Naive thymus-derived CD8-positive, alpha-beta T cell (primary cell): ENCODE measurements at regions not wholly inside any gene's neighbourhood (a gene's known extent, or its start where the extent isn't known, plus 50 kb on each side); places are given as distances from the start of the nearest gene placed in this dataset.

ENCODE experiments used
- ATAC-seq, 2 donors: fragments of 150-1000 bp; cut with Tn5 transposase in 1 of 2; sonication (Bioruptor Pico), chemical (Tn5 transposase) in 1 of 2; 1 replicate in 1 of 2; 2 replicates in 1 of 2; pipeline ENCODE4 v1.10.0; 2021; ENCODE audit warnings: mild to moderate bottlenecking in 2 of 2, moderate library complexity in 2 of 2
- POLR2A ChIA-PET: fragments of 350-600 bp; sonication (Branson Sonifier 250); formaldehyde crosslinking; loops from one replicate; lab custom pipeline; 2021; ENCODE audit warnings: antibody characterized with exemption; lab: Charles Lee
- DNase-seq, 10 donors: peaks; one replicate each; pipeline versions ENCODE4 v3.0.0 to v3.0.0-alpha.2; 2020 to 2022
- H3K27ac Mint-ChIP-seq, 10 donors: one replicate each; pipeline ENCODE4 v1.8.0; 2020 to 2022; ENCODE audit warnings: mild to moderate bottlenecking in 10 of 10, mixed read lengths in 10 of 10, moderate library complexity in 4 of 10, inconsistent platforms in 1 of 10
- H3K27me3 Mint-ChIP-seq, 5 donors: one replicate each; pipeline ENCODE4 v1.8.0; 2021 to 2022; ENCODE audit warnings: mixed read lengths in 5 of 5
- H3K36me3 Mint-ChIP-seq, 3 donors: one replicate each; pipeline ENCODE4 v1.8.0; 2020 to 2022; ENCODE audit warnings: mixed read lengths in 3 of 3, mild to moderate bottlenecking in 2 of 3, inconsistent platforms in 1 of 3
- H3K4me1 Mint-ChIP-seq, 4 donors: one replicate each; pipeline ENCODE4 v1.8.0; 2021 to 2022; ENCODE audit warnings: mixed read lengths in 4 of 4
- H3K4me3 Mint-ChIP-seq, 10 donors: one replicate each; pipeline ENCODE4 v1.8.0; 2020 to 2022; ENCODE audit warnings: mild to moderate bottlenecking in 10 of 10, mixed read lengths in 10 of 10, moderate library complexity in 6 of 10, inconsistent platforms in 1 of 10
- H3K9me3 Mint-ChIP-seq, 9 donors: one replicate each; pipeline ENCODE4 v1.8.0; 2020 to 2022; ENCODE audit warnings: mixed read lengths in 9 of 9, mild to moderate bottlenecking in 3 of 9, inconsistent platforms in 1 of 9, moderate library complexity in 1 of 9

- POLR2A ChIA-PET, result no interaction called here
- Mint-ChIP-seq H3K27ac (no peak overlapping the region), H3K27me3 (peaks cover 0 to 5% (median 2%) of the 10 kb centered on the region in 5 donors), H3K36me3 (no peaks in the 10 kb centered on the region), H3K4me3 (no peak overlapping the region), H3K9me3 (no peaks in the 10 kb centered on the region), H3K4me1 (no peaks in the 10 kb centered on the region)
- ATAC-seq, result no peak
- no peak for DNase-seq
These were observed 207.6 kb upstream of the MDFIC2 start for GRCh38 chr3:70519913-70520659.

- DNase-seq (no peak), ATAC-seq (no peak)
- H3K9me3 Mint-ChIP-seq, result no peaks in the 10 kb centered on the region
- no peak overlapping the region for H3K4me3 Mint-ChIP-seq
- peaks cover 3 to 8% (median 4%) of the 10 kb centered on the region in 5 donors for H3K27me3 Mint-ChIP-seq
- H3K36me3 Mint-ChIP-seq, result no peaks in the 10 kb centered on the region
- POLR2A ChIA-PET, result no interaction called here
- no peak overlapping the region for H3K27ac Mint-ChIP-seq
- H3K4me1 Mint-ChIP-seq, result no peaks in the 10 kb centered on the region
These were observed 206.6 kb upstream of the MDFIC2 start for GRCh38 chr3:70519026-70519425.

- no peaks in the 10 kb centered on the region for H3K9me3 Mint-ChIP-seq
- no peak overlapping the region for H3K4me3 Mint-ChIP-seq
- POLR2A ChIA-PET, result no interaction called here
- ATAC-seq, result no peak
- no peaks in the 10 kb centered on the region for H3K36me3 Mint-ChIP-seq
- H3K4me1 Mint-ChIP-seq, result no peaks in the 10 kb centered on the region
- H3K27me3 Mint-ChIP-seq, result peaks cover 3 to 12% (median 7%) of the 10 kb centered on the region in 5 donors
- DNase-seq, result no peak
- H3K27ac Mint-ChIP-seq, result no peak overlapping the region
These were observed 205.9 kb upstream of the MDFIC2 start for GRCh38 chr3:70518356-70518755.

DNA sequence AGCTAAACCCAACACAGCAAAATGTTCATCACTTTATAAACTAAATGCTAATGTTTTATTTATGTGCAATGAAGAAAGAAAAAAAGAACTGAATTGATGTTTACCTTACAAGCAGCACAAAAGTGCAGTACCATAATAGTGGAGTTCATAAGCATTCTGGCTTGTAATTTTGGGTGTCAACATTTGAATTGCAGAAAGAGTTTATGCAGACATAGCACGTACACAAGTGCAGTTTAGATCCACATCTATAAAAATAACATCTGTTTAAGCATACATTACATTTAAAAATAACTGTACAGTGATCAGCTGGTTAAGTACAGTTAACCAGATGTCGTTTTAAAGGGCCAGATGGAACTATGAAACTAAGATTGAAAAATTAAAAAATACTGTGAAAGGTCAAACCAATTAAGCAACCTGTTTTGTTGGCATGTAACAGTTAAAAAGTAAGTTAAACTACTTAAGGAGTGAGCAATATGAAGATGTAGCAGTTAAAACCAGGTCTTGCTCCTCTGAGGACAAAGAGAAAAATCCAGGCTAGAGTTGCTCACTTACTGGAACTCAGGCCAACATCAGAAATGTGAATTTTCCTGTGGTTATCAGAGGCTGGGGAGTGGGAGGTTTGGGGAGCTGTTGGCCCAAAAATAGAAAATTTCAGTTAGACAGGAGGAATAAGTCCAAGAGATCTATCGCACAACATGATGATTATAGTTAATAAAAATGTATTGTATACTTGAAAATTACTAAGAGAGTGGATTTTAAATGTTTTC lies 204.9 kb upstream of the MDFIC2 start:
- DNase-seq (no peak), ATAC-seq (no peak)
- Mint-ChIP-seq H3K9me3 (no peaks in the 10 kb centered on the region), H3K36me3 (no peaks in the 10 kb centered on the region), H3K4me3 (no peak overlapping the region), H3K27me3 (peaks cover 3 to 14% (median 8%) of the 10 kb centered on the region in 5 donors), H3K27ac (no peak overlapping the region), H3K4me1 (no peaks in the 10 kb centered on the region)
- POLR2A ChIA-PET, result no interaction called here

- DNase-seq (no peak), ATAC-seq (no peak)
- no peaks in the 10 kb centered on the region for H3K4me1 Mint-ChIP-seq
- peaks cover 3 to 14% (median 8%) of the 10 kb centered on the region in 5 donors for H3K27me3 Mint-ChIP-seq
- H3K9me3 Mint-ChIP-seq, result no peaks in the 10 kb centered on the region
- no peaks in the 10 kb centered on the region for H3K36me3 Mint-ChIP-seq
- H3K4me3 Mint-ChIP-seq, result no peak overlapping the region
- no peak overlapping the region for H3K27ac Mint-ChIP-seq
- POLR2A ChIA-PET, result interaction anchor here (0.6 kb wide), 1 partner anchor 9 kb away, joined by 3 read pairs; no protein-coding TSS in a partner anchor
These were observed 203.6 kb upstream of the MDFIC2 start for GRCh38 chr3:70516076-70516475.

- Mint-ChIP-seq H3K4me3 (no peak overlapping the region), H3K36me3 (no peaks in the 10 kb centered on the region), H3K9me3 (no peaks in the 10 kb centered on the region), H3K4me1 (no peaks in the 10 kb centered on the region), H3K27me3 (peaks cover 0 to 2% (median 0%) of the 10 kb centered on the region in 5 donors), H3K27ac (no peak overlapping the region)
- POLR2A ChIA-PET, result no interaction called here
- DNase-seq, result no peak
- ATAC-seq, result no peak
These were observed 195.0 kb upstream of the MDFIC2 start for GRCh38 chr3:70507486-70507885.

GRCh38 chr3:70506775-70507174 lies 194.3 kb upstream of the MDFIC2 start:
- no peaks in the 10 kb centered on the region for H3K9me3 Mint-ChIP-seq
- POLR2A ChIA-PET, result no interaction called here
- no peak overlapping the region for H3K27ac Mint-ChIP-seq
- DNase-seq (no peak), ATAC-seq (no peak)
- no peak overlapping the region for H3K4me3 Mint-ChIP-seq
- peaks cover 0 to 2% (median 0%) of the 10 kb centered on the region in 5 donors for H3K27me3 Mint-ChIP-seq
- no peaks in the 10 kb centered on the region for H3K36me3 Mint-ChIP-seq
- peaks cover 0 to 3% (median 0%) of the 10 kb centered on the region in 4 donors for H3K4me1 Mint-ChIP-seq

DNA sequence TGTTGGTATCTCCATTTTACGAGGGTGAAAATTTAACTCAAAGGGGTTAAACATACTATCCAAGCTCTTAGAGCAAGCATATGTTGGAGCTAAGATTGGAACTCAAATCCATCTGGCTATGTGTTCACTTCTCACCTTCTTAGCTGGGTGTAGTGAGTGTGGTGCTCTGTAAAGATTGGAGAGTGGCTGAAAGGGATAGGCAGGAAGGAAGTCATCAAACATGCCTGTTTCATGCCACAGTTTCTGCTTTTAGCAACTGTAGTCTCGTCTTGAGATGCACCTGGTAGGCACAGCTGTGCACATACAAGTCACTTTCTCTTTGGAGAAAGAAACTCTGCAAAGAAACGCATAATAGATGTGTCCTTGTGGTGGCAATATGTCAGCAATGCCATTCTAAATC lies 189.1 kb upstream of the MDFIC2 start:
- H3K36me3 Mint-ChIP-seq, result peaks cover 0 to 4% (median 0%) of the 10 kb centered on the region in 3 donors
- H3K4me1 Mint-ChIP-seq, result peaks cover 0 to 5% (median 1%) of the 10 kb centered on the region in 4 donors
- DNase-seq (no peak), ATAC-seq (no peak)
- H3K4me3 Mint-ChIP-seq, result no peak overlapping the region
- H3K27ac Mint-ChIP-seq, result no peak overlapping the region
- peaks cover 0 to 4% (median 0%) of the 10 kb centered on the region in 9 donors for H3K9me3 Mint-ChIP-seq
- peaks cover 2 to 16% (median 4%) of the 10 kb centered on the region in 5 donors for H3K27me3 Mint-ChIP-seq
- POLR2A ChIA-PET, result no interaction called here

DNA sequence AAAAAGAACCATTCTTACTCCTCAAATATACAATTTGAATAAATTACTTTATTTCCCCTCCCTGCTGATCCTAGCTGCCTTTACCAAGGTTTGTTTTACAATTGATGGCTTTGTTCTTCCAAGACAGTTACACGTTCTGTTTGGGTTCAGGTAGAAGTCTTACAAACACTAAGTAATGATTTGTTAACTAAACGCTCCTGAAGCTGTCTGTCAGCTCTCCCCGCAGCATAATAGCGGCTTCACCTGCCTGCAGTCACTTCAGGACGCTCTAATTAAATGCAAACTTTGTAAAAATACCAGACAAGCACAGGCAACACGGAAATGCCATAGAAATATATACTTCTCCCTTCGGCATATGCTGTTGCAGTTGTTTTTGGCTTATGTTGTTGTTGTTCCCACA lies 176.4 kb upstream of the MDFIC2 start:
- no peak overlapping the region for H3K4me3 Mint-ChIP-seq
- no peak for ATAC-seq
- peaks cover 0 to 2% (median 0%) of the 10 kb centered on the region in 9 donors for H3K9me3 Mint-ChIP-seq
- H3K27me3 Mint-ChIP-seq, result peaks cover 6 to 17% (median 10%) of the 10 kb centered on the region in 5 donors
- no peaks in the 10 kb centered on the region for H3K4me1 Mint-ChIP-seq
- no peaks in the 10 kb centered on the region for H3K36me3 Mint-ChIP-seq
- POLR2A ChIA-PET, result no interaction called here
- no peak overlapping the region for H3K27ac Mint-ChIP-seq
- DNase-seq, result no peak

DNA sequence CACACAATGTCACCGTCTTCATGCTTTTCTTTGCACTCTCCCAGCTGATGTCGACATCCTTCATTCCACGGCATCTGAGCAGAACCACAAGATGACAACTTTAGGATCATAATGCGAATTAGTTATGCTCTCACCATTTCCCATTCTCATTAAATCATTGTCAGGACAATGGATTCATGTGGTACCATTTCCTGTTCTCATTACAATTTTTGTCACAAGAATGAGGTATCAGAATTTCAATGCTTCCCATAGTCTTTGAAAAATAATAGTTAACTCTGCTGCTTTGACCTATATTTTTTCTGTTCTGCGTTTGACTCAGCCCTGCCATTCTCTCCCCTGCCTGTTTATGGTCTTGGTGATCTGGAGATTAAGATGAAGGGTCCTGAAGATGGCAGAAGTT lies 175.7 kb upstream of the MDFIC2 start:
- no peak for DNase-seq
- Mint-ChIP-seq H3K4me3 (no peak overlapping the region), H3K4me1 (no peaks in the 10 kb centered on the region), H3K27me3 (peaks cover 6 to 13% (median 10%) of the 10 kb centered on the region in 5 donors), H3K27ac (no peak overlapping the region), H3K9me3 (no peaks in the 10 kb centered on the region), H3K36me3 (no peaks in the 10 kb centered on the region)
- ATAC-seq, result no peak
- POLR2A ChIA-PET, result no interaction called here

DNA sequence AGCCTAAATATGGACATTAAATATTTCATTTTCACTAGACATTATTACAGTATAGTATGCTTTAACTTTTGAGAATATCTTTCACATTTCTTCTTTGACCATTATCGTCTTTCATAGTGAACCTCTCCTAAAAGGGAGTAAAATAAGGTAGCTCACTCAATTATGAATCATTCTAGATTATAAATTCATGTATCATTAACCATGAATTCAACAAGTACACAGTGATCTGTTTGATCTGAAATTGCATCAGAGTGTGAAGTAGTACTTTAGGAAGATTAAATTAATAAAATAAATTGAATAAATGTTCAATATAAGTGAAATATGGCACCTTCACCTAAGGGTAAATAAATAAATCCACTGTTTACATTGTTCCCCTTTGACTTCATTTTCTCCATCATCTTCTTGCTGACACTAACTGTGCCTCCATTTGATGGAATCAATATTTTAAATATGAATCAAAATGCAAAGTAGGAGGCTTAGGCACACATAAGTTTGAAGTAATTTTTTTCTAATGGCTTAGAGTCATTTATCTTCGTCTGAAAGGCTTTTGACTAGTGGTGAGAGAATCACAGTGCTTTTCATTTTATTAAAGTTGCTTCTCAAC lies 174.1 kb upstream of the MDFIC2 start:
- Mint-ChIP-seq H3K4me1 (no peaks in the 10 kb centered on the region), H3K27me3 (peaks cover 5 to 17% (median 10%) of the 10 kb centered on the region in 5 donors), H3K36me3 (no peaks in the 10 kb centered on the region), H3K9me3 (no peaks in the 10 kb centered on the region), H3K27ac (no peak overlapping the region), H3K4me3 (no peak overlapping the region)
- DNase-seq, result no peak
- POLR2A ChIA-PET, result no interaction called here
- no peak for ATAC-seq

DNA sequence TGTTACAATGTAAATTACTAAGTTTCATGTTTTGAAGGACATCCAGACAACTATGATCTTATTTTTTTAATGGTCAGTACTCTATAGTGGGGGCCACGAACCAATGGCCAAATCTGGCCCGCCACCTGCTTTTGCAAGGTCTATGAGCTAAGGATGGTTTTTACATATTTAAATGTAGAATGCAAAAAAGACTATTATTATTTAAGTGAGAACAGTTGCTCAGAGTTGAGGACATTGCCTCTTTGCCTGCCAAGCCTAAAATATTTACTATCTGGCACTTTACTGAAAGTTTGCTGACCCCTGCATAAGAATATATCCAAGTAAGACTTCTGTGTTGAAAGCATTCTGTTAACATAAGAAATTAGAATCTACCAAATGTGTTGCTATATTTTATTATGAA lies 163.7 kb upstream of the MDFIC2 start:
- POLR2A ChIA-PET, result no interaction called here

More for the DNA sequence above, 163.7 kb upstream of the MDFIC2 start:
- H3K4me3 Mint-ChIP-seq, result no peak overlapping the region
- H3K27ac Mint-ChIP-seq, result no peak overlapping the region
- peaks cover 0 to 15% (median 3%) of the 10 kb centered on the region in 9 donors for H3K9me3 Mint-ChIP-seq
- H3K4me1 Mint-ChIP-seq, result no peaks in the 10 kb centered on the region
- H3K27me3 Mint-ChIP-seq, result peaks cover 0 to 8% (median 4%) of the 10 kb centered on the region in 5 donors
- ATAC-seq (no peak), DNase-seq (no peak)
- peaks cover 0 to 7% (median 0%) of the 10 kb centered on the region in 3 donors for H3K36me3 Mint-ChIP-seq
